CD4-positive, alpha-beta T cell (primary cell): ENCODE measurements at regions not wholly inside any gene's neighbourhood (a gene's known extent, or its start where the extent isn't known, plus 50 kb on each side); places are given as distances from the start of the nearest gene placed in this dataset.
A peak's percentile ranks its signal among the peaks of the same experiment; 100 is the strongest.

Experiments used
- ATAC-seq: fragments of 200-7000 bp; cut with Tn5 transposase; one replicate; pipeline ENCODE4 v1.10.0; 2022; ENCODE audit warnings: mild to moderate bottlenecking; ENCODE audit not compliant: poor library complexity
- CTCF ChIA-PET: fragments of 350-600 bp; sonication (Branson Sonifier 250); formaldehyde crosslinking; loops from one replicate; lab custom pipeline; 2021; ENCODE audit warnings: antibody characterized with exemption, inconsistent platforms; lab: Charles Lee
- POLR2A ChIA-PET: fragments of 350-600 bp; sonication (Branson Sonifier 250); formaldehyde crosslinking; loops from one replicate; lab custom pipeline; 2021; ENCODE audit warnings: antibody characterized with exemption, inconsistent platforms; lab: Charles Lee
- DNase-seq, 14 experiments: peaks; one replicate each; pipeline ENCODE4 v3.0.0-alpha.2; 2013 to 2020; ENCODE audit warnings: mixed read lengths in 2 of 14
- H3K27ac ChIP-seq, 2 donors: one replicate each; pipeline versions ENCODE4 v1.5.1 to v1.7.0; 2013; ENCODE audit warnings: low read length in 2 of 2, low read depth in 1 of 2, mild to moderate bottlenecking in 1 of 2
- H3K27me3 ChIP-seq, 2 experiments: 1 replicate in 1 of 2; 2 replicates in 1 of 2; pipeline versions ENCODE4 v1.6.1 to v1.7.0; 2013; ENCODE audit warnings: low read length in 2 of 2, control low read depth in 1 of 2, mild to moderate bottlenecking in 1 of 2, moderate library complexity in 1 of 2; ENCODE audit not compliant: insufficient read depth in 2 of 2, control insufficient read depth in 1 of 2
- H3K36me3 ChIP-seq: one replicate; pipeline ENCODE4 v1.6.1; 2013; ENCODE audit warnings: low read length, control low read depth; ENCODE audit not compliant: insufficient read depth
- H3K4me1 ChIP-seq: one replicate; pipeline ENCODE4 v1.6.1; 2013; ENCODE audit warnings: low read length, control low read depth; ENCODE audit not compliant: insufficient read depth
- H3K4me3 ChIP-seq: one replicate; pipeline ENCODE4 v1.5.1; 2013; ENCODE audit warnings: mild to moderate bottlenecking, low read length, moderate library complexity
- H3K9me3 ChIP-seq, 2 experiments: 1 replicate in 1 of 2; 2 replicates in 1 of 2; pipeline versions ENCODE4 v1.6.1 to v1.7.0; 2013; ENCODE audit warnings: low read length in 2 of 2, mild to moderate bottlenecking in 2 of 2, control low read depth in 1 of 2, moderate library complexity in 1 of 2; ENCODE audit not compliant: control insufficient read depth in 1 of 2, insufficient read depth in 1 of 2
- H3K27ac Mint-ChIP-seq: one replicate; pipeline ENCODE4 v1.8.0; 2020; ENCODE audit warnings: mixed read lengths
- H3K27me3 Mint-ChIP-seq: one replicate; pipeline ENCODE4 v1.8.0; 2021; ENCODE audit warnings: mixed read lengths
- H3K36me3 Mint-ChIP-seq: one replicate; pipeline ENCODE4 v1.8.0; 2021; ENCODE audit warnings: low read depth, mixed read lengths
- H3K4me1 Mint-ChIP-seq: one replicate; pipeline ENCODE4 v1.8.0; 2021; ENCODE audit warnings: low read depth, mixed read lengths
- H3K4me3 Mint-ChIP-seq: one replicate; pipeline ENCODE4 v1.8.0; 2020; ENCODE audit warnings: mild to moderate bottlenecking, mixed read lengths
- H3K9me3 Mint-ChIP-seq: one replicate; pipeline ENCODE4 v1.8.0; 2020; ENCODE audit warnings: mixed read lengths
- CTCF ChIP-seq: fragments of 200-600 bp; IDR thresholded peaks from one replicate; pipeline ENCODE4 v1.8.0; 2022; ENCODE audit warnings: antibody characterized with exemption, mild to moderate bottlenecking
- intact Hi-C, 2 experiments: fragments of 100-400 bp; cut with DNase I in 1 of 2; cut with micrococcal nuclease in 1 of 2; formaldehyde crosslinking; loops; one replicate each; pipeline versions ENCODE4 v1.15.1 to v1.9.0; 2023 to 2025; cut with DNase I, micrococcal nuclease

- Mint-ChIP-seq H3K4me1 (no peaks in the 10 kb centered on the region), H3K4me3 (no peak overlapping the region), H3K27me3 (no peaks in the 10 kb centered on the region), H3K36me3 (no peaks in the 10 kb centered on the region), H3K9me3 (no peaks in the 10 kb centered on the region), H3K27ac (no peak overlapping the region)
- CTCF ChIA-PET = no interaction called here
- intact Hi-C loops = no loop called here
- Histone ChIP-seq H3K4me1 (no peaks in the 10 kb centered on the region), H3K27ac (no peak overlapping the region), H3K4me3 (no peak overlapping the region), H3K9me3 (peaks cover 0 to 12% of the 10 kb centered on the region in 2 experiments), H3K27me3 (no peaks in the 10 kb centered on the region), H3K36me3 (no peaks in the 10 kb centered on the region)
- TF ChIP-seq CTCF = no peak
- ATAC-seq (no peak), DNase-seq (peak in 1 of 14 experiments; percentile 7)
- POLR2A ChIA-PET = no interaction called here
Measured at GRCh38 chr2:18272148-18272494, 288.3 kb downstream of the RDH14 start.

- H3K36me3 ChIP-seq = no peaks in the 10 kb centered on the region
- peaks cover 0 to 12% of the 10 kb centered on the region in 2 experiments for H3K9me3 ChIP-seq
- Mint-ChIP-seq H3K4me1 (no peaks in the 10 kb centered on the region), H3K4me3 (no peak overlapping the region), H3K36me3 (no peaks in the 10 kb centered on the region), H3K9me3 (no peaks in the 10 kb centered on the region), H3K27ac (no peak overlapping the region), H3K27me3 (no peaks in the 10 kb centered on the region)
- no peak for TF ChIP-seq CTCF
- POLR2A ChIA-PET = no interaction called here
- no peak overlapping the region for H3K27ac ChIP-seq
- intact Hi-C loops = no loop called here
- ATAC-seq = no peak
- H3K27me3 ChIP-seq = no peaks in the 10 kb centered on the region
- DNase-seq = peak in 1 of 14 experiments; percentile 5
- H3K4me3 ChIP-seq = no peak overlapping the region
- no peaks in the 10 kb centered on the region for H3K4me1 ChIP-seq
- CTCF ChIA-PET = no interaction called here
Measured at GRCh38 chr2:18271370-18272147, 288.9 kb downstream of the RDH14 start.

GRCh38 chr2:18268400-18268799 lies 292.1 kb downstream of the RDH14 start:
- no peak overlapping the region for H3K27ac Mint-ChIP-seq
- intact Hi-C loops = no loop called here
- H3K9me3 ChIP-seq = peaks cover 0 to 12% of the 10 kb centered on the region in 2 experiments
- no peaks in the 10 kb centered on the region for H3K36me3 ChIP-seq
- ChIA-PET POLR2A (no interaction called here), CTCF (no interaction called here)
- no peaks in the 10 kb centered on the region for H3K27me3 Mint-ChIP-seq
- H3K27ac ChIP-seq = no peak overlapping the region
- H3K27me3 ChIP-seq = no peaks in the 10 kb centered on the region
- DNase-seq (no peak), ATAC-seq (no peak)
- H3K4me3 ChIP-seq = no peak overlapping the region
- no peaks in the 10 kb centered on the region for H3K4me1 ChIP-seq
- H3K36me3 Mint-ChIP-seq = no peaks in the 10 kb centered on the region
- no peaks in the 10 kb centered on the region for H3K9me3 Mint-ChIP-seq
- no peak for TF ChIP-seq CTCF
- no peaks in the 10 kb centered on the region for H3K4me1 Mint-ChIP-seq
- no peak overlapping the region for H3K4me3 Mint-ChIP-seq
